CD14-positive monocyte (primary cell): ENCODE measurements at regions not wholly inside any gene's neighbourhood (a gene's known extent, or its start where the extent isn't known, plus 50 kb on each side); places are given as distances from the start of the nearest gene placed in this dataset.

ENCODE experiments used
- DNase-seq, 3 donors: peaks; one replicate each; pipeline ENCODE4 v3.0.0-alpha.2; 2011 to 2022
- H2AFZ ChIP-seq: 2 replicates; pipeline ENCODE4 v1.6.0; 2012; ENCODE audit warnings: mild to moderate bottlenecking, low read depth, low read length, inconsistent platforms; ENCODE audit not compliant: insufficient read depth, poor library complexity, severe bottlenecking
- H3K27ac ChIP-seq, 2 donors: 1 replicate in 1 of 2; 2 replicates in 1 of 2; pipeline ENCODE4 v1.5.1; 2012 to 2013; ENCODE audit warnings: low read length in 2 of 2, control low read depth in 1 of 2, inconsistent platforms in 1 of 2, low read depth in 1 of 2, mild to moderate bottlenecking in 1 of 2
- H3K27me3 ChIP-seq, 2 donors: one replicate each; pipeline versions ENCODE4 v1.6.0 to v1.6.1; 2011 to 2013; ENCODE audit warnings: low read length in 2 of 2; ENCODE audit not compliant: control insufficient read depth in 2 of 2, insufficient read depth in 2 of 2
- H3K36me3 ChIP-seq, 2 donors: replicated peaks in 1 of 2; 1 replicate in 1 of 2; 2 replicates in 1 of 2; pipeline versions ENCODE4 v1.5.1 to v1.6.1; 2012 to 2013; ENCODE audit warnings: low read length in 2 of 2, control low read depth in 1 of 2, inconsistent platforms in 1 of 2, mild to moderate bottlenecking in 1 of 2; ENCODE audit not compliant: insufficient read depth in 2 of 2, control insufficient read depth in 1 of 2
- H3K4me1 ChIP-seq, 2 donors: 1 replicate in 1 of 2; 2 replicates in 1 of 2; pipeline versions ENCODE4 v1.5.1 to v1.6.1; 2012 to 2013; ENCODE audit warnings: low read length in 2 of 2, control low read depth in 1 of 2, inconsistent platforms in 1 of 2, mild to moderate bottlenecking in 1 of 2, moderate library complexity in 1 of 2; ENCODE audit not compliant: insufficient read depth in 2 of 2, control insufficient read depth in 1 of 2
- H3K4me2 ChIP-seq: replicated peaks from 2 replicates; pipeline ENCODE3; 2012; ENCODE audit warnings: low read length, moderate library complexity, mild to moderate bottlenecking; ENCODE audit not compliant: poor library complexity, severe bottlenecking; ENCODE audit errors: extremely low read depth
- H3K4me3 ChIP-seq, 3 experiments: fragments of 200-600 bp in 1 of 3; sonication (generic) in 1 of 3; replicated peaks in 1 of 3; 1 replicate in 2 of 3; 2 replicates in 1 of 3; pipeline ENCODE4 v1.5.1; 2011 to 2013; ENCODE audit warnings: low read length in 3 of 3, mild to moderate bottlenecking in 3 of 3, control low read depth in 2 of 3, low read depth in 2 of 3, inconsistent platforms in 1 of 3, moderate library complexity in 1 of 3
- H3K79me2 ChIP-seq: 2 replicates; pipeline ENCODE4 v1.6.0; 2012; ENCODE audit warnings: mild to moderate bottlenecking, control low read depth, inconsistent platforms, low read length, moderate library complexity; ENCODE audit not compliant: insufficient read depth
- H3K9ac ChIP-seq: 2 replicates; pipeline ENCODE4 v1.6.0; 2017; ENCODE audit warnings: low read length, mild to moderate bottlenecking; ENCODE audit not compliant: insufficient read depth, poor library complexity, severe bottlenecking
- H3K9me3 ChIP-seq, 2 donors: replicated peaks in 1 of 2; 1 replicate in 1 of 2; 2 replicates in 1 of 2; pipeline versions ENCODE4 v1.5.1 to v1.6.1; 2012 to 2013; ENCODE audit warnings: low read length in 2 of 2, control low read depth in 1 of 2; ENCODE audit not compliant: control insufficient read depth in 1 of 2, insufficient read depth in 1 of 2
- H4K20me1 ChIP-seq: 2 replicates; pipeline ENCODE4 v1.6.0; 2012; ENCODE audit warnings: mild to moderate bottlenecking, low read length, control low read depth, moderate library complexity; ENCODE audit not compliant: insufficient read depth
- H3K27ac Mint-ChIP-seq, 7 donors: one replicate each; pipeline ENCODE4 v1.8.0; 2020; ENCODE audit warnings: mild to moderate bottlenecking in 7 of 7, mixed read lengths in 7 of 7, moderate library complexity in 6 of 7, inconsistent platforms in 2 of 7
- H3K27me3 Mint-ChIP-seq, 3 donors: one replicate each; pipeline ENCODE4 v1.8.0; 2021 to 2022; ENCODE audit warnings: low read depth in 3 of 3, mild to moderate bottlenecking in 3 of 3, mixed read lengths in 3 of 3, moderate library complexity in 3 of 3, inconsistent platforms in 1 of 3
- H3K36me3 Mint-ChIP-seq, 2 donors: one replicate each; pipeline ENCODE4 v1.8.0; 2020; ENCODE audit warnings: mixed read lengths in 2 of 2, inconsistent platforms in 1 of 2, mild to moderate bottlenecking in 1 of 2
- H3K4me1 Mint-ChIP-seq: one replicate; pipeline ENCODE4 v1.8.0; 2020; ENCODE audit warnings: mild to moderate bottlenecking, mixed read lengths
- H3K4me3 Mint-ChIP-seq, 2 donors: one replicate each; pipeline ENCODE4 v1.8.0; 2020; ENCODE audit warnings: mild to moderate bottlenecking in 2 of 2, mixed read lengths in 2 of 2, moderate library complexity in 1 of 2
- H3K9me3 Mint-ChIP-seq, 7 donors: one replicate each; pipeline ENCODE4 v1.8.0; 2020 to 2022; ENCODE audit warnings: mixed read lengths in 7 of 7, mild to moderate bottlenecking in 6 of 7, moderate library complexity in 6 of 7, inconsistent platforms in 2 of 7
- WGBS: methylation state at CpG from one replicate; pipeline ENCODE4 v1.1.5; 2013; ENCODE audit warnings: missing lambda C conversion rate; ENCODE audit not compliant: insufficient coverage; 5-methylcytosine and 5-hydroxymethylcytosine counted together
- intact Hi-C, 2 donors: fragments of 100-400 bp; cut with micrococcal nuclease; formaldehyde crosslinking; loops; one replicate each; pipeline versions ENCODE4 v1.15.0 to v1.15.1; 2023
- TF ChIP-seq, protein P1 (sequence below): fragments of 200-600 bp; IDR thresholded peaks from one replicate; pipeline ENCODE4 v1.8.0; 2022; ENCODE audit warnings: antibody characterized with exemption, mild to moderate bottlenecking

GRCh38 chr10:59016043-59016442, 160.4 kb upstream of the PHYHIPL start:
- H4K20me1 ChIP-seq, result no peaks in the 10 kb centered on the region
- H3K9ac ChIP-seq, result no peak overlapping the region
- no peaks in the 10 kb centered on the region for H3K79me2 ChIP-seq
- H3K27ac ChIP-seq, result no peak overlapping the region
- peaks cover 0 to 2% (median 2%) of the 10 kb centered on the region in 3 donors for H3K27me3 Mint-ChIP-seq
- DNase-seq, result no peak
- H3K9me3 Mint-ChIP-seq, result peaks cover 0 to 2% (median 0%) of the 10 kb centered on the region in 7 donors
- H3K4me1 ChIP-seq, result no peaks in the 10 kb centered on the region
- TF ChIP-seq, protein P1, sequence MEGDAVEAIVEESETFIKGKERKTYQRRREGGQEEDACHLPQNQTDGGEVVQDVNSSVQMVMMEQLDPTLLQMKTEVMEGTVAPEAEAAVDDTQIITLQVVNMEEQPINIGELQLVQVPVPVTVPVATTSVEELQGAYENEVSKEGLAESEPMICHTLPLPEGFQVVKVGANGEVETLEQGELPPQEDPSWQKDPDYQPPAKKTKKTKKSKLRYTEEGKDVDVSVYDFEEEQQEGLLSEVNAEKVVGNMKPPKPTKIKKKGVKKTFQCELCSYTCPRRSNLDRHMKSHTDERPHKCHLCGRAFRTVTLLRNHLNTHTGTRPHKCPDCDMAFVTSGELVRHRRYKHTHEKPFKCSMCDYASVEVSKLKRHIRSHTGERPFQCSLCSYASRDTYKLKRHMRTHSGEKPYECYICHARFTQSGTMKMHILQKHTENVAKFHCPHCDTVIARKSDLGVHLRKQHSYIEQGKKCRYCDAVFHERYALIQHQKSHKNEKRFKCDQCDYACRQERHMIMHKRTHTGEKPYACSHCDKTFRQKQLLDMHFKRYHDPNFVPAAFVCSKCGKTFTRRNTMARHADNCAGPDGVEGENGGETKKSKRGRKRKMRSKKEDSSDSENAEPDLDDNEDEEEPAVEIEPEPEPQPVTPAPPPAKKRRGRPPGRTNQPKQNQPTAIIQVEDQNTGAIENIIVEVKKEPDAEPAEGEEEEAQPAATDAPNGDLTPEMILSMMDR, result no peak
- no peaks in the 10 kb centered on the region for H3K36me3 Mint-ChIP-seq
- no peaks in the 10 kb centered on the region for H3K36me3 ChIP-seq
- no peaks in the 10 kb centered on the region for H3K9me3 ChIP-seq
- no peak overlapping the region for H3K4me2 ChIP-seq
- H3K4me3 Mint-ChIP-seq, result no peak overlapping the region
- no peaks in the 10 kb centered on the region for H3K27me3 ChIP-seq
- H3K27ac Mint-ChIP-seq, result no peak overlapping the region
- H2AFZ ChIP-seq, result no peak overlapping the region
- intact Hi-C loops, result no loop called here
- no peaks in the 10 kb centered on the region for H3K4me1 Mint-ChIP-seq
- 76% methylated on average over 2 of the region's 4 CpGs for WGBS
- no peak overlapping the region for H3K4me3 ChIP-seq

DNA sequence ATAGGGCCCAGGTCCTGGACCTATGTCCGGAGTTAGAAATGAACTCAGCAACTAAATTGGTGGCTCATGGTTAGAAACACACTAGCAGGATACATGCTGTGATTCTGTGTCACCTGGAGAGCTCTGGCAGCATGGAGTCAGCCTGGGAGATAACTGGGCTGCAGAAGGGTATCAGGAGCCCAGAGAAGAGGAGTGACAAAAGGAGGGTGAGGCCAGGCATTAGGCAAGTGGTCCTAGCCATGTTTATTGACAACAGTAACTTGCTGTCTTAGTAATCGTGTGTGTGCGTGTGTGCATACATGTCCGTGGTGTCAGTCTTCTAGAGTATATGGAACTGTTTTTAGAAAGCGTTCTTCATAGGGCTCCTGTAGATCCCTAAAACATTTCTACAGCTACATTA, 157.5 kb upstream of the PHYHIPL start:
- H3K36me3 ChIP-seq, result no peaks in the 10 kb centered on the region
- H3K27ac Mint-ChIP-seq, result no peak overlapping the region
- H3K4me2 ChIP-seq, result no peak overlapping the region

More for the DNA sequence above, 157.5 kb upstream of the PHYHIPL start:
- Histone ChIP-seq H3K9ac (no peak overlapping the region), H3K27me3 (no peaks in the 10 kb centered on the region), H3K9me3 (no peaks in the 10 kb centered on the region), H3K27ac (no peak overlapping the region), H3K4me3 (no peak overlapping the region), H3K79me2 (no peaks in the 10 kb centered on the region), H4K20me1 (no peaks in the 10 kb centered on the region), H3K4me1 (no peaks in the 10 kb centered on the region), H2AFZ (no peak overlapping the region)
- 92% methylated on average over 1 of the region's 5 CpGs for WGBS
- H3K4me1 Mint-ChIP-seq, result no peaks in the 10 kb centered on the region
- H3K36me3 Mint-ChIP-seq, result no peaks in the 10 kb centered on the region
- DNase-seq, result no peak
- intact Hi-C loops, result no loop called here
- peaks cover 0 to 3% (median 0%) of the 10 kb centered on the region in 7 donors for H3K9me3 Mint-ChIP-seq
- TF ChIP-seq, protein P1, result no peak
- H3K4me3 Mint-ChIP-seq, result no peak overlapping the region
- H3K27me3 Mint-ChIP-seq, result peaks cover 0 to 2% (median 2%) of the 10 kb centered on the region in 3 donors
